HG02938 (cell line): ENCODE measurements at regions not wholly inside any gene's neighbourhood (a gene's known extent, or its start where the extent isn't known, plus 50 kb on each side); places are given as distances from the start of the nearest gene placed in this dataset.

Source experiments
- ATAC-seq: cut with Tn5 transposase; IDR thresholded peaks from one replicate; pipeline ENCODE4 v1.9.1; 2021; ENCODE audit warnings: mild to moderate bottlenecking, moderate library complexity; ENCODE audit not compliant: unreplicated experiment

- ATAC-seq: no peak
Observed at GRCh38 chr14:105840266-105841021, 314.1 kb downstream of the TMEM121 start.

- no peak for ATAC-seq
Observed at GRCh38 chr14:105841022-105842009, 314.9 kb downstream of the TMEM121 start.

- ATAC-seq: no peak
Observed at GRCh38 chr14:105842105-105842504, 315.7 kb downstream of the TMEM121 start.

- no peak for ATAC-seq
Observed at GRCh38 chr14:105843444-105844046, 317.2 kb downstream of the TMEM121 start.

GRCh38 chr14:105844047-105844630 lies 317.8 kb downstream of the TMEM121 start:
- no peak for ATAC-seq

GRCh38 chr14:105844810-105845724 lies 318.7 kb downstream of the TMEM121 start:
- no peak for ATAC-seq

GRCh38 chr14:105845725-105846309 lies 319.4 kb downstream of the TMEM121 start:
- ATAC-seq: no peak

GRCh38 chr14:105846312-105846711 lies 319.9 kb downstream of the TMEM121 start:
- ATAC-seq: no peak

- no peak for ATAC-seq
Observed at GRCh38 chr14:105847400-105847799, 321.0 kb downstream of the TMEM121 start.

GRCh38 chr14:105848570-105848969 lies 322.2 kb downstream of the TMEM121 start:
- ATAC-seq: no peak

GRCh38 chr14:105849933-105850626 lies 323.7 kb downstream of the TMEM121 start:
- no peak for ATAC-seq

GRCh38 chr14:105850853-105851581 lies 324.6 kb downstream of the TMEM121 start:
- ATAC-seq: no peak

- no peak for ATAC-seq
Observed at GRCh38 chr14:105851716-105852377, 325.5 kb downstream of the TMEM121 start.

- ATAC-seq: no peak
Observed at GRCh38 chr14:105852378-105853088, 326.1 kb downstream of the TMEM121 start.

- ATAC-seq: no peak
Observed at GRCh38 chr14:105853089-105853906, 326.9 kb downstream of the TMEM121 start.

- no peak for ATAC-seq
Observed at GRCh38 chr14:105853907-105854599, 327.7 kb downstream of the TMEM121 start.
